SK-N-SH treated with all-trans-retinoic acid at 6 μM for 48 hours (cell line): ENCODE measurements at regions not wholly inside any gene's neighbourhood (a gene's known extent, or its start where the extent isn't known, plus 50 kb on each side); places are given as distances from the start of the nearest gene placed in this dataset.

ENCODE experiments used
- CSDC2 ChIP-seq: fragments of 250-450 bp; sonication (Bioruptor Pico); IDR thresholded peaks from 2 replicates; pipeline ENCODE4 v1.5.0; 2020; ENCODE audit warnings: mild to moderate bottlenecking, moderate library complexity
- POU6F1 ChIP-seq: fragments of 250-450 bp; sonication (Bioruptor Pico); IDR thresholded peaks from 2 replicates; pipeline ENCODE4 v1.8.0; 2021; ENCODE audit warnings: low read depth, mild to moderate bottlenecking, moderate library complexity, borderline replicate concordance
- RARB ChIP-seq: fragments of 250-450 bp; sonication (Bioruptor Pico); IDR thresholded peaks from 2 replicates; pipeline ENCODE4 v1.8.0; 2021; ENCODE audit warnings: mild to moderate bottlenecking, moderate library complexity
- TF ChIP-seq, protein P1 (sequence below): fragments of 250-450 bp; sonication (Bioruptor Pico); IDR thresholded peaks from 2 replicates; pipeline ENCODE4 v1.5.1; 2020; ENCODE audit warnings: low read depth, mild to moderate bottlenecking, moderate library complexity

DNA sequence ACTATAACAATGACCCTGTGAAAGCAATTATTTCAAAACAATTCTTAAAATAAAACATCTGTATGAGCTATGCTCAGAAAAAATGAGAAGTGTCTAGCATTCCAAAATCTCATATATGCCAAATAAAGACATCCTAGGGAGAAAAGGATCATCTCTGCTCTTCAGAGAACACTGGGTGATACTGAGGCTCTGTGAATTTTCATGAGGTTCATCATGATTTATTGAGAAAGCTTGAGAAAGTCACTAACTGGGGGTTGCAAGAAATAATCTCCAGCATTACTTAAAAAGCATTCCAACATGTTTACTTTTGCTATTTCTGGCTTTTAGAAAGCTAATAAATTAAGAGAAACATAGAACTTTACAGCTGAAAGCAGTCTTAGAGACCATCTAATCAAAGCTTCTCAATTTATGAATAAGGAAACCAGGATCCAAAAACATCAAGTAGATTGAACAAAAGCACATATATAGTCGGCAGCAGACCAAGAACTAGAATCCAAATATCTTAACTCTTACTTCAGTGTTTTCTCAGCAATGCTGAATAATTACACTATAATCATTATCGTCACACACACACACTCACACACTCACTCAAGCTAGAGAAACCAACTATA is 372.8 kb downstream of the NR2F1-AS1 start:
- no peak for TF ChIP-seq POU6F1 (CRISPR knock-in tag)
- TF ChIP-seq RARB (CRISPR knock-in tag): no peak
- TF ChIP-seq, protein P1, sequence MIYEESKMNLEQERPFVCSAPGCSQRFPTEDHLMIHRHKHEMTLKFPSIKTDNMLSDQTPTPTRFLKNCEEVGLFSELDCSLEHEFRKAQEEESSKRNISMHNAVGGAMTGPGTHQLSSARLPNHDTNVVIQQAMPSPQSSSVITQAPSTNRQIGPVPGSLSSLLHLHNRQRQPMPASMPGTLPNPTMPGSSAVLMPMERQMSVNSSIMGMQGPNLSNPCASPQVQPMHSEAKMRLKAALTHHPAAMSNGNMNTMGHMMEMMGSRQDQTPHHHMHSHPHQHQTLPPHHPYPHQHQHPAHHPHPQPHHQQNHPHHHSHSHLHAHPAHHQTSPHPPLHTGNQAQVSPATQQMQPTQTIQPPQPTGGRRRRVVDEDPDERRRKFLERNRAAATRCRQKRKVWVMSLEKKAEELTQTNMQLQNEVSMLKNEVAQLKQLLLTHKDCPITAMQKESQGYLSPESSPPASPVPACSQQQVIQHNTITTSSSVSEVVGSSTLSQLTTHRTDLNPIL (CRISPR knock-in tag): no peak
- TF ChIP-seq CSDC2 (CRISPR knock-in tag): no peak
